ENCODE measurements at regions not wholly inside any gene's neighbourhood (a gene's known extent, or its start where the extent isn't known, plus 50 kb on each side); places are given as distances from the start of the nearest gene placed in this dataset.

DNA sequence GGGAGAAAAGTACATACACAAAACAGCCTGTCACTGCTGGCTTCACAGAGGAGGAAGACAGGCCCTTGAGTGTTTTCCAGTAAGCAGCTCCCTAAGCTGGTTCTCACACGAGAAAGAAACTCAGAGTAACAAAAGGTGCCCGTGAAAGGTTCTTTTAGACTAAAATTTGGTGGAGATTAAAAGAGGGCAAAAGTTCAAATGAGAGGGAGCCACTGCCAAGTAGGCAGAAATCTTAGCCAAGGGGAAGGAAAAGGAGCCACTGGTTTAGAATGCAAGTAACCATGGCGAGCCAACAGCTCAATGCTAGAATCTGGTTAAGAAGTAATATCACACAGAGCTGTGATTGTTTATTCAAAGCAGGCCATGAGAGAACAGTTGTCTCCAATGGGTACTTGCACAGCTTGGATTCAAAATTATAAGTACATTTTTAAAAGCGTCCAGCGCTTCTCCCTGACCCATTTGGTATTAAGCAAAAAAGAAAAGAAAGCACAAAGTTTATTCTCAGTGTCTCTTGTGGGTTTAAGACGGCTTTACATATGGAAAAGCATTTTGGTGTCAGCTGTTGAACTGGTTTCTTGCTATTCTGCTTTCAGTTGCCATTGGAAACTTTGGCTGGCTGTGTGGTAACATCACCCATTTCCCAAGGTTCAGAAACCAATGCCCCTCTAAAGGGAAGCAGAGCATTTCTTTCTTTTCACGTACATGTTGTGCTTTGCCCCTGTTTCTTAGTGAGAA lies 648.5 kb downstream of the RNF144B start (continued):
- TF ChIP-seq TAF9B (IDR thresholded peaks at IDR 0.05; ENCODE audit: partially characterized antibody) = no peak
- no peak for TF ChIP-seq SRF (CRISPR knock-in tag; IDR thresholded peaks at IDR 0.05)
- TF ChIP-seq CREBBP (IDR thresholded peaks at IDR 0.05; ENCODE audit: low read depth, low read length) = no peak
- TF ChIP-seq BRCA1 (IDR thresholded peaks at IDR 0.05) = no peak
- no peak for TF ChIP-seq BRCA1 (CRISPR knock-in tag; IDR thresholded peaks at IDR 0.05)
- TF ChIP-seq, protein P1, sequence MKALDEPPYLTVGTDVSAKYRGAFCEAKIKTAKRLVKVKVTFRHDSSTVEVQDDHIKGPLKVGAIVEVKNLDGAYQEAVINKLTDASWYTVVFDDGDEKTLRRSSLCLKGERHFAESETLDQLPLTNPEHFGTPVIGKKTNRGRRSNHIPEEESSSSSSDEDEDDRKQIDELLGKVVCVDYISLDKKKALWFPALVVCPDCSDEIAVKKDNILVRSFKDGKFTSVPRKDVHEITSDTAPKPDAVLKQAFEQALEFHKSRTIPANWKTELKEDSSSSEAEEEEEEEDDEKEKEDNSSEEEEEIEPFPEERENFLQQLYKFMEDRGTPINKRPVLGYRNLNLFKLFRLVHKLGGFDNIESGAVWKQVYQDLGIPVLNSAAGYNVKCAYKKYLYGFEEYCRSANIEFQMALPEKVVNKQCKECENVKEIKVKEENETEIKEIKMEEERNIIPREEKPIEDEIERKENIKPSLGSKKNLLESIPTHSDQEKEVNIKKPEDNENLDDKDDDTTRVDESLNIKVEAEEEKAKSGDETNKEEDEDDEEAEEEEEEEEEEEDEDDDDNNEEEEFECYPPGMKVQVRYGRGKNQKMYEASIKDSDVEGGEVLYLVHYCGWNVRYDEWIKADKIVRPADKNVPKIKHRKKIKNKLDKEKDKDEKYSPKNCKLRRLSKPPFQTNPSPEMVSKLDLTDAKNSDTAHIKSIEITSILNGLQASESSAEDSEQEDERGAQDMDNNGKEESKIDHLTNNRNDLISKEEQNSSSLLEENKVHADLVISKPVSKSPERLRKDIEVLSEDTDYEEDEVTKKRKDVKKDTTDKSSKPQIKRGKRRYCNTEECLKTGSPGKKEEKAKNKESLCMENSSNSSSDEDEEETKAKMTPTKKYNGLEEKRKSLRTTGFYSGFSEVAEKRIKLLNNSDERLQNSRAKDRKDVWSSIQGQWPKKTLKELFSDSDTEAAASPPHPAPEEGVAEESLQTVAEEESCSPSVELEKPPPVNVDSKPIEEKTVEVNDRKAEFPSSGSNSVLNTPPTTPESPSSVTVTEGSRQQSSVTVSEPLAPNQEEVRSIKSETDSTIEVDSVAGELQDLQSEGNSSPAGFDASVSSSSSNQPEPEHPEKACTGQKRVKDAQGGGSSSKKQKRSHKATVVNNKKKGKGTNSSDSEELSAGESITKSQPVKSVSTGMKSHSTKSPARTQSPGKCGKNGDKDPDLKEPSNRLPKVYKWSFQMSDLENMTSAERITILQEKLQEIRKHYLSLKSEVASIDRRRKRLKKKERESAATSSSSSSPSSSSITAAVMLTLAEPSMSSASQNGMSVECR (CRISPR knock-in tag; IDR thresholded peaks at IDR 0.05) = no peak
- no peak for TF ChIP-seq ZBTB9 (CRISPR knock-in tag; IDR thresholded peaks at IDR 0.05)
